Inflammatory macrophage (primary cell): ENCODE measurements at regions not wholly inside any gene's neighbourhood (a gene's known extent, or its start where the extent isn't known, plus 50 kb on each side); places are given as distances from the start of the nearest gene placed in this dataset.
"Not testable (repeated sequence)": the region's sequence is repeated elsewhere in the genome, so short reads cannot be mapped to it uniquely, and the experiment has no call there.

ENCODE experiments used
- DNase-seq, 2 donors: peaks; one replicate each; pipeline ENCODE4 v3.0.0-alpha.2; 2020 to 2022

DNA sequence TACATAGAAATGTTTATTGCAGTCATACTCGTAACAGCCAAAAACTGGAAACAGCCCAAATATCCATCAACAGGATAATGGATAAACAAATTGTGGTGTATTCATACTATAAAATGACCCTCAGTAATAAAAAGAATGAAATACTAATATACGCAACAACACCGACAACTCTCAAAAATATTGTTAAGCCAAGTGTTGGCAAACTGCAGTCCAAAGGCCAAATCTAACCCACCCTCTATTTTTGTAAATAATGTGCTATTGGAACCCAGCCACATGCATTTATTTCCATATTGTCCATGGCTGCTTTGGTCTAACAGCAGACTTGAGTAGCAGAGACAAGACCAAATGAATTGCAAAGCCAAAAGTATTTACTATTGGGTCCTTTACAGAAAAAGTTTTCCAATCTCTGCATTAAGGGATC, 151.0 kb downstream of the MREG start:
- DNase-seq, result no peak

DNA sequence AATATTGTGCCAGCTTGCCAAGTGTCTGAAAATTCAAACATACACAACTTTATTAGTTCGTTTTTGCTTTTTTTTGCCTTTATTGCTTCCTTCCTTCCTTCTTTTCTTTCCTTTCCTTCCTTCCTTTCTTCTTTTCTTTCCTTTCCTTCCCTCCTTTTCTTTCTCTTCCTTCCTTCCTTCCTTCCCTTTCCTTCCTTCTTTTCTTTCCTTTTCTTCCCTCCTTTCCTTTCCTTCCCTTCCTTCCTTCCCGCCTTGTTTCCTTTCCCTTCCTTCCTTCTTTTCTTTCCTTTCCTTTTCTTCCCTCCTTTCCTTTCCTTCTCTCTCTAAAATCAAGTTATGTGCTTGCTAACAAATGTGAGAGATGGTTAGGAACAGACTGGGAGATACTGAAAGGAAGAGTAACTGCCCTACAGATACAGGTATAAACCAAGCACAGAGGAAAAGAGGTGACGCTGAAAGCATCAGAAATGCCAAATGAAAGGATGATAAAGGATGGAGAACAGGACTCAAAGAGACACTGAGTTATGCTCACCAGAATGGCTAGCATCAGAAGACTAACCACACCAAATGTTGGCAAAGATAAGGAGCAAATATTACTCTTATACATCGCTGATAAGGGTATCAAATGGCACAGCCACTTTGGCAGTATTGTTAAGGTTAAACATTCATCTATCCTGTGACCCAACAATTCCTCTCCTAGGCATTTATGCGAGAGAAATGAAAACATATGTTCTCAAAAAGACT, 151.6 kb downstream of the MREG start:
- DNase-seq, result no peak

DNA sequence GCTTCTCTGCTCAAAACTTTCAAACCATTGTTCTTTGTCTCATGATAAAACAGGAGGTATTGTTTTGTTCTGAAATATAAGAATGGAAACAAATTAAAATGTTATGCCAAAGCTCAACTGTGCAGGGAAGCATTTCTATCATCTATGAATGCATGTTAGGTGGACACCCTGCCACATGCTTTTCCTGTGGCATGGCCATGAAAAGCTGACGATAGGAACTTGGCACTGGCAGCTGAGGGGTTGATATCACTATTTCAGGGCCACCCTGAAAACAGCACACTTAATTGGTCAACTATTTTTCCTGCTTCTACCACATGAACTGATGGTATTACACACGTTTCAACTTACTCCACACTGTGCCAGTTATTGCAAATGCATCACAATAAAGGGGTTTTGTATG, 157.3 kb downstream of the MREG start:
- DNase-seq, result no peak

DNA sequence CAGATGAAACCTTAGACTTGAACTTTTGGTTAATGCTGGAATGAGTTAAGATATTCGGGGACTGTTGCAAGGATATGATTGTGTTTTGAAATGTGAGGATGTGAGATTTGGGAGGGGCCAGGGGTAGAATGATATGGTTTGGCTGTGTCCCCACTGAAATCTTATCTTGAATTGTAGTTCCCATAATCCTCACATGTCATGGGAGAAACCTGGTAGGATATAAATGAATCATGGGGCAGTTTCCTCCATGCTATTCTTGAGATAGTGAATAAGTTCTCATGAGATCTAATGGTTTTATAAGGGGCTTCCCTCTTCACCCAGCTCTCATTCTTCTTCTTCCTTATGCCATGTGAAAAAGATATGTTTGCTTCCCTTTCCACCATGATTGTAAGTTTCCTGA, 158.0 kb downstream of the MREG start:
- DNase-seq, result not testable (repeated sequence)

DNA sequence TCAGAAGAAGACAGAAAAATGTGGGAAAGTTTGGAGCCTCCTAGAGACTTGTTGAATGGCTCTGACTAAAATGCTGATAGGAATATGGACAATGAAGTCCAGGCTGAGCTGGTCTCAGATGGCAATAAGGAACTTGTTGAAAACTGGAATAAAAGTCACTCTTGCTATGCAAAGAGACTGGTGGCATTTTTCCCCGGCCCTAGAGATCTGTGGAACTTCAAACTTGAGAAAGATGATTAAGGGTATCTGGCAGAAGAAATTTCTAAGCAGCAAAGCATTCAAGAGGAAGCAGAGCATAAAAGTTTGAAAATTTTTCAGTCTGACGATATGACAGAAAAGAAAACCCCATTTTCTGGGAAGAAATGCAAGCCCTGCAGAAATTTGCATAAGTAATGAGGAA, 159.3 kb downstream of the MREG start:
- no peak for DNase-seq

DNA sequence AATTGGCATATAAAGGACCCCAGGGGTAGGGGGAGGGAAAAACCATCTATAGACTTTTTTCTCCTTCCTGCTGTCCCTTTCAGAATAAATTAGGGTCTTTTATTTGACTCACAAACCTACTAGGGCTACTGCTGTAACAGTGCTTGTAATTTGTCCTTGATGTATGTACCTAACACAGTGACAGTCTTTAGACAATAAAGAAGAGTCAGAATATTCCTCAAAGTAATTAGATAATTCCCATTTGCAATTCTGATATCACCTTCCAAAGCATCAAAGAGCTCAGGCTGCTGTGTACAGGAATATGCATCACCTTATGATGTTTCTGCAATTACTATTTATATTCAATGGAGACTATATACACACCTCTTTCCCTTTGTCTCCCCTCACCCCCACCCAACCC, 161.7 kb downstream of the MREG start:
- DNase-seq, result no peak

DNA sequence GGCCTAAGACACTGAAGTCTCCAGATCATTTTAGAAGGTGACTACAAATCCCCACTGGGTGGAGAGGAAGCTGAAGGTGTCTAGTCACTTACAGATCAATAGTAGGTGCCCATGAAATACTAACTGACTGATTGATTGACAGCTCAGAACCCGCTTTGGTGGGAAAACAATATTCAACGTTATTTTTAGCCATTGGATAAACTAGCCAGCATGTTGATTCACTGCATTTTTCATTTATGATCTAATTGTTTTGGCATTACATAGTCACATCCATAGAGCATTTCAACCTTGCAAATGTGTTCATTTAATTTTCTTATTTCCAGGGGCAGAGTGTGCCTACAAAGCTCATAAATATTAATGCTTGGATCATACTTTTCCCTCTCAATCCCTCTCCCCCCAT, 162.3 kb downstream of the MREG start:
- no peak for DNase-seq

DNA sequence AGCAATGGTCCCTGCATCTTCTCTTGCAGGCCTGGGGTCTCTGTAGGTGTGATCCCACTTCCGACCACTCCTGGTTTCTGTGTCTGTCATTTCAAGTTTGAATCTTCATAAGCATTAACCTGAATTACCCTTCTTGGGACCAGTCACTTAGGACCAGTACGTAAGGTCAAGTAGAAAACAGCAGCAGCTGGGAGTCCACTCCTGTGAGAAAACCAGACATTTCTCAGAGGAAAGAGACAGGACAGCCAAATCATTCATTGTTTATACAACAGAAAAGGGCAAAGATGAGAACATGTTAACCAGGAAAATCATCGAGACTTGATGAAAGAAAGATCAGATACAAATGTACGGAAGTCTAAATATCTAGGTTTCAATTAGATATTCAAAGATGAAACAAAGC, 163.0 kb downstream of the MREG start:
- DNase-seq, result no peak

DNA sequence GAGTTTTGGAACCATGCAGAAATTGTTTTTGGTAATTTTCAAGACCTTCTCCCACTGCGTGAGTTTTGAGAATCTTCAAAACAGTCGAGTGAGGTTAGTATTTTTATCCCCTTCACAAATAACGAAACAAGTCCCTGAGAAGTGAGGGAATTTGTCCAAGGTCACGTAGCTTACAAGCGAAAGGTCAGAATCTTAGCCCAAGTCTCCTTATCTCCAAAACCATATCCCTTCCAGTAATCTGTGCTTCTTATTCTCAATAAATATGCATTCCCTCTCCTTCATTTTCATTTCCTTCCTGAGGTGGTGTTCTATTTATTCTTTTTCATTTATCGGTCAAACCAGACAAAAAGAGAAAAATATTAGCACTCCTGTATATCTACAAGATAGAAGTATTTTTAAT, 163.6 kb downstream of the MREG start:
- DNase-seq, result no peak

DNA sequence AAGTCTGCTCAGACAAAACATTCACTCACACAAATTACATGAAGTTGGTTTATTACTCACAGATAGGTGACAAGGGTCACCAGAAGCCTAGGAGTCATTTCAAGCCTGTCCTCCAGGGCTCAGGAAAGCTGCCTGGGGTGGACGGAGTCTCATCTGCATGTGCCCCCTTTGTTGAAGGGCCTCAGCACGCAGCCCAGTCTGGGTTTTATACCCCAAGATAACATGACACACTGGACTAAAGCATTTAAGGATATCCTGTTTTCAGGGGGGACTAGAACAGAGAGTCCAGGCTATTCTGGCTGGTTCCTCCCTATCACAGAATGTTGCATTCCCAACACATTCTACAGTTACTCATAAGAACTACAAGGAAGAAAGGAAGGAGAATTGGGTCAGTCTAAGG, 164.7 kb downstream of the MREG start:
- DNase-seq, result no peak

DNA sequence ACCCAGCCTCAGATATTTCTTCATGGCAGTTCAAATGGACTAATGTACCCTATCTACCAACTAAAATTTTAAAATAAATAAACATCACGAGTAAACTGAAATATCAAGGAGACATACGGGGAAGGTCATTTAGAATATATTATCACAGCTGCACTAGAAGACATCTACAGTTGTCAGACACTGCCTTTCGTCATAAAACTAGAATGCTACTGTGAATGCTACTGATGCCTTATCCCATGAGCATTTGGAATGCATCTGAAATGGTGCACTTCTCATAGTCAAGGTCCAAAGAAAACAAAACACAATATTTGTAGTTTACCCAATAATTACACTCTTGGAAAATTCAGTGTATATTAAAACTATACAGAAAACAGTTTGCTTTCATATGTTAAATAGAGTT, 165.2 kb downstream of the MREG start:
- no peak for DNase-seq

DNA sequence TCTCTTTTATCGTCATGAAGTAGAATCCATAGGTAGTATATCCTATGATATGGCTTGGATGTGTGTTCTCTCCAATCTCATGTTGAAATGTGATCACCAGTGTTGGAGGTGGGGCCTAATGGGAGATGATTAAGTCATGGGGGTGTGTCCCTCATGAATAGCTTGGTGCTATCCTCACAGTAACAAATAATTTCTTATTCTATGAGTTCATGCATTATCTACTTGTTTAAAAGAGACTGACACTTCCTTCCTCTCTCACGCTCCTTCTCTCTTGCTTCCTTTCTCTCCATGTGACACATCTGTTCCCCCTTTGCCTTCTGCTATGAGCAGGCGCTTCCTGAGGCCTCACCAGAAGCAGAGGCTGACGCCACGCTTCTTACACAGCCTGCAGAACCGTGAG, 165.6 kb downstream of the MREG start:
- DNase-seq, result no peak

DNA sequence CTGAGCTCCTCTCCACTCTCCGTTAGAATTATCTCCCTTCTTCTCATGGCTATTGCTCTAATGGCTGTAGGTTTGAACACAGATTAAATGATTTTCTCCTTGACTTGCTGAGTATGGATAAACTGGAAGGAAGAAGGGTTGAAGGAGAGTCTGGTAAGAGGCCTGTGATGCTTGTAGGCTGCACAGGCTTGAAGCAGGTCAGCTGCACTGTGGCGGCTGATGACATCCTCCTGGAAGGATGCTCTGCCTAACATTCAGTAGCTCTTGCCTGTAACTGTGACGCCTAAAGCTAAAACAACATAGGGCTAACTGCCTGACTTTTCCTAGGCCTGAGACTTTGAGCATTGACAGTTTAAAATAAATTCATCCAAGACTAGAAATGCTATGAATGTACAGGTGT, 166.3 kb downstream of the MREG start:
- no peak for DNase-seq

DNA sequence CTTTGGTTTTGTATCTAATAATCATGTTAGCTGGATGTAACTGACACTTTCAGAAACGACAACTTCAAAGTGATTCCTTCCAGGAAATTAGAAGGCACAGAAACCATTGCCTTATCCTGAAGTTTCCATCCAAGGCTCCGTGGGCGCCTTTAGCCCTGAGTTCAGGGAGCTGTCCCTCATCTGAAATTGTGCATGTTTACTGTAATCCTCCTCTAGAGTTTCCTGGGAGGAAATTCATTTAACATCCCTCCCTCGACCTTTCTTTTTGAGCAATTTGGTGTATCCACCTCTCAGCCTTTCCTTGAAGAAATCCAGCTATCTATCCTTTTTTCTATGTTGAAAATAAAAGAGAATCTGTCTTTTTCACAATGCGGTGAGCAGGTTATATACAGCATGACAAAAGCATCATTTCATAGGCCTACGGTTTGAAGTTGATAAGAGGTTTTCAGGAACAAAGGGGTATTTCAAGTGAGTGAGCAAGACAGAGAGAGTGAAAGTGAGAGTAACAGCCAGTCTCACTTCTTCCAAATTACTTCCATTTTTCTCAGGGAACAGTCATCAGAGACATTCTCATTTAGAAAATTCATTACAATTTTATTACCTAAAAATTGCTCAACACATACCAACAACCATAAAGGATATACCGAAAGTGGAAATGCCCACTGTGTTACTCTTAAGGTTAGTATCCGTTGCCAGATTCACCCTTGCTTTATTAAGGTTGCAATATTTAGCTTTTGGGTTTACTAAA, 167.3 kb downstream of the MREG start:
- DNase-seq, result peak; percentile 41 to 66

DNA sequence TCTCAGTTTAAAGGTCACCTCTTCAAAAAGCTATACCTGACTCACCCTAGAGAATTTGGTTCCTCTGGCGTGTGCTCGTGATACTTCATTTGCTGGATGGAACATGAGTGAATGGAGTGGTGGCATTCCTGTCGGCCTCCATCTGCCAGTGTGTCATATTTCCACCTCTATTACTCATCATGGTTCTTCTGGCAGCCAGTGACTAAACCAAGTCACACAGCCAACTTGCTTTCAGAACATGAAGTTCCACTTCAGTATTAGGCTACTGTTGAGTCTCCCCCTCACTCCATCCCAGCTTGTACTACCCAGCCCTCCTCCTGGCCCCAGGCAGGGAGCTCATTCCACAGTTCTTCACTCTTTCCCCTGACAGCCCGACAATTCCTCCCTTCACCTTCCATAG, 169.8 kb downstream of the MREG start:
- DNase-seq, result peak; percentile 13 to 46

DNA sequence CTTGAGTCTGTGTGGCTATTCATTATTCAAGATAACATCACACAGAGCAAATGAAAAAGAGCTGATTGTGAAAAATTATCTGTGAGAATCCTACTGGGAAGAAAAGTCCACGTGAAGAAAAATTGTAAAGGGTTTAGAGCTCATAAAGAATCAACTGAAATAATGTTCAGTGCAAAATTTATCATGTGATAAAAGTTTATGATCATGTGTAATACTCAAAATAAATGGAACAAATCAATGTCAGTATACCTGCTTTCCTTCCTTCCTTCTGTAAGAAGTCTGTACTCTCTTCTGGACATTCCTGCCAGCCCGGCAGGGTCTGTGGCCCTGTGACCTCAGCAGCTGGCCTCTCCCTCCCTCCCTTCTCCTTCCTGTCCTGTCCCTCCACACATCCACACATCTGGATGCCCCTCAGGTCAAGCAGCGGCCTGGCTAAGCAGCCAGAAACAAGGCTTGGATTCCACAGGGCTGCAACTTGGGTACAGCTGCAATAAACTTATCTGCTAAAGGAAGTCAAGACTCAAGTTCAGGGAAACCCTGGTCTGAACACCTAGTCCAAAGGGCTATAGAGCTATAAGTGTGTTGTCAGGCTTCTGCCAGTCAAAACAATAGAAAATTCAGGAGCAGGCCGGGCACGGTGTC, 172.1 kb downstream of the MREG start:
- no peak for DNase-seq

DNA sequence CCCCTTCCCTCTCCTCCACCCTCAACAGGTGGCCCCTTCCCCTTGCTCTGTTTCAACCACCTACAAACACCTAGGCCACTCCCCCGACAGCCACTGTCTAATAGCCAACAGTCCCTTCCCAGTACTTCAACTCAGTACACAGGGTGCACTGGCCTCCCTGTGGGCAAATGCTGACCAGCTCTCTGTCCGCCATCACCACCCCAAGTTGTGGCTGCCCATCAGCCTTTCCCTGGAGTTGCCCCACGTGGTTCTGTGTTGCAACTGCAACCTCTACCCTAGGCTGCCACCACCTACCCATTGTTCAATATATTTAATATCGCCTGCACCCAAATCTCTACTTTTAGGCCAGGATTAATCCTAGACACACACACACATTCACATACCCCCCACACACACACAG, 173.5 kb downstream of the MREG start:
- no peak for DNase-seq

DNA sequence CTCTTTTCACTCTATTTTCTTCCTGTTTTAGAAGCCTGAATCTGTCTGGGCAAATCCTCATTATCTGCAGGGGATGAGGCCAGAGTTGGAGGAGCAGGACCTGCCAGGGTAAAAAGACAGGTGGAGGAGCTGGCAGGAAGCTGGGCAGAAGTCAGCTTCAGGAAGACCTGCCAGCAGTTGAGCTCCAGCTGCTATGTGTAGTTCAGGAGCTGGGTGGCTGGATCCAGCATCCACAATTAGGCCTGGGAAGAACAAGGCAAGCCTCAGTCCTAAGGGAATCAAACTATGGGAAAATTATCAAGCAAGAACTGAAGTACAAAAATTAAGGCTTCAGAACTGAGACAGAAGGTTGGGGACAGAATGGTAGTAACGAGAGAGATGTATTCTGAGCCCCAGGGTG, 174.0 kb downstream of the MREG start:
- no peak for DNase-seq

DNA sequence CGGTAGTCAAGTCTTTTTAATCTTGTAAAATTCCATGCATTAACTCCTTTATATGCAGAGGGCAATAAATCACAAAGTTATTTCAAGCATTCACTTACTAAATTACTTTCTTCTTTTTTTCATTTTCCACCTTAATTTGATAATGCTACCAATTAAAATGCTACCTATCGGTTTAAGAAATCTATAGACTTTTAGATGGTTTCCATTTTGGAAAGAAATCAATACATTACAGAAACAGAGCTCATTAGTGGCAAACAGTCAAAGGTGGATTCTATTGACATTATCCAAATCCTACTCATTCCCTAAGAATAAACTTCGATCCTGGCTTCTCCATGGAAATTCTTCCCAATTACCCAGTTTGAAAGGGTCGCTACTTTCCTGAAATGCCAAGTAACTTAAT, 176.5 kb downstream of the MREG start:
- no peak for DNase-seq

DNA sequence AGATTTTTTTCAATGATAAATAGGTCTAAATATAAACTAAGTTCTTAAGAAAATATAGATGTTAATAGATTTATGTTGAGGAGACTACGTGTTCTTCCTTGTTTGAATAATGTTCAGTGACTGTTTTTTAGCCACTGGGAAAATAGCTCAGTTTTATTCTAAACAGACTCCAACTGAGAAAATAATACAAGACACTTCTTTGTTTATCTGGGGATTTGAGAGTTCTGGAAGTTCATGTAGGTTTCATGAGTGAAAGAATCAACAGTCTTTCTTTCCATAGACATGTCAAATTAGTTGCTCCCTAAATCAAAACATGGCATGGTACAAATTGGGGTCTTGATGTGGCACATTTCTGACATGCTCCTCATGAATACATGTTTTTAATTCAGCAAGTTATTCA, 177.7 kb downstream of the MREG start:
- no peak for DNase-seq

DNA sequence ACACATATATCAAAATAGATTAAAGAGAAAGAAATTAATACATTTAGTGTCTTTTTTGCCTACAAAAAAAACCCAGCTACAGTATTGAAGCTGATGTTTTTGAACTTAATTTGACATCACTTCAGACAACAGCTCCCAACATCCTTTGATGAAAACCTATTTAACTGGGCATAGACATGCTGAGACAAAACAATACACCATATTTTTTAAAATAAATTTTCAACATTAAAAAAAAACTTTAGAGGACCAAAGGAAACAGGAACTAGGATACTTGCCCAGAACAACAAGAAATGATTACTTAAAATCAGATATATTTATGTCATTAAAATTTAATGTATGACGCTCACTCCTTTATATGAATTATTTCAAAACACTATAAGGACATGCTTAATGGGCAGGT, 178.1 kb downstream of the MREG start:
- no peak for DNase-seq

DNA sequence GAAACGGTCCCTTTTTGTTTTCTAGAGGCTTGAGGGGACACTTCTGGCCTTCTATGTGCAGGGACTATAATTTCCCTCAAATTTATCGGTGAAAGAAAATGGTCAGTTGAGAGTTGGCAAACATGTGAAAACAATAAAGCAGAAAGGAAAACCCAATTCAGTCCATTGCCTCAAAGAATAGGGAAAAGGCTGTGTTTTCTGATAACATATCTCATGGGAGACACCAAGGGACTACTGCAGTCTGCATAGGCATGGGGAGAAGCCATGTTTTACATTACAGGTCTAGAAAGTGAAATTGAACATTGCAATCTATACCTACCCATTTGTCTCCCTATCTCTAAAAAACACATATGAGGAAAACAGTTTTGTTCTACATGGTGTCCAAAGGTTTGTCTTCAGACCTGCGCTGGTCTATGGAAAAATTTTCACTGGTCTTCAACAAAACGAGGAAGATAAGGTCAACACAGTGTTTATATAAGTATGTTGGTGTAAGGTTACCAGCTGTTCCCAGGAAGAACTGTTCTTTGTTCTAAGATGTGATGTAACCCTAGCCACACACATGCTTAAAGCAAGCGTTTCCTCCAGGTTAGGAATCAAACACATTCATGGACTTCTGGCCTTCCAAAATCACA, 179.7 kb downstream of the MREG start:
- DNase-seq, result peak in 1 of 2 donors; percentile 12

DNA sequence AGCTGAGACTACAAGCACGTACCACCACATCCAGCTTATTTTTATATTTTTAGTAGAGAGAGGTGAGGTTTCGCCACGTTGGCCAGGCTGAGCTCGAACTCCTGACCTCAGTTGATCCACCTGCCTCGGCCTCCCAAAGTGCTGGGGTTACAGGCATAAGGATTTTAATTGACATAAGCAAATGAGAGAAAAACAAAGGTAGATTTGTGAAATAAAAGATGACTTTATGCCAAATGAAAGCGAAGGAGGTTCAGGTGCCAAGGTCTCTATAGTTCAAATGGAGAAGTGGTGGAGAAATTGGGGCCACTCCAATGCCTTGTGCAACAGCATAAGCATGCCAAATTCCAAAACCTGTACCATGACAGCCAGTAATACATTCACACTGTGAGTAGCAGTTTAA, 180.6 kb downstream of the MREG start:
- DNase-seq, result peak; percentile 10 to 22
